Activated CD8-positive, alpha-beta T cell treated with anti-CD3 and anti-CD28 coated beads for 36 hours (primary cell): ENCODE measurements at regions not wholly inside any gene's neighbourhood (a gene's known extent, or its start where the extent isn't known, plus 50 kb on each side); places are given as distances from the start of the nearest gene placed in this dataset.

Experiments used
- ATAC-seq: fragments of 200-7000 bp; cut with Tn5 transposase; one replicate; pipeline ENCODE4 v1.10.0; 2021; ENCODE audit warnings: mild to moderate bottlenecking, moderate library complexity
- CTCF ChIA-PET: fragments of 350-600 bp; sonication (Branson Sonifier 250); formaldehyde crosslinking; loops from one replicate; lab custom pipeline; 2021; ENCODE audit warnings: antibody characterized with exemption; lab: Charles Lee
- POLR2A ChIA-PET: fragments of 350-600 bp; sonication (Branson Sonifier 250); formaldehyde crosslinking; loops from one replicate; lab custom pipeline; 2021; ENCODE audit warnings: antibody characterized with exemption; lab: Charles Lee
- DNase-seq: peaks from one replicate; pipeline ENCODE4 v3.0.0-alpha.2; 2020
- H3K27ac Mint-ChIP-seq: one replicate; pipeline ENCODE4 v1.8.0; 2021; ENCODE audit warnings: mild to moderate bottlenecking, mixed read lengths
- H3K27me3 Mint-ChIP-seq: one replicate; pipeline ENCODE4 v1.8.0; 2021; ENCODE audit warnings: mixed read lengths
- H3K36me3 Mint-ChIP-seq: one replicate; pipeline ENCODE4 v1.8.0; 2021; ENCODE audit warnings: low read depth, mixed read lengths
- H3K4me1 Mint-ChIP-seq: one replicate; pipeline ENCODE4 v1.8.0; 2021; ENCODE audit warnings: low read depth, mixed read lengths
- H3K4me3 Mint-ChIP-seq: one replicate; pipeline ENCODE4 v1.8.0; 2021; ENCODE audit warnings: mild to moderate bottlenecking, moderate library complexity, mixed read lengths
- H3K9me3 Mint-ChIP-seq: one replicate; pipeline ENCODE4 v1.8.0; 2021; ENCODE audit warnings: mixed read lengths
- intact Hi-C: fragments of 100-400 bp; cut with micrococcal nuclease; formaldehyde crosslinking; loops from one replicate; pipeline ENCODE4 v1.10.0; 2022
- TF ChIP-seq, protein P1 (sequence below): fragments of 200-600 bp; IDR thresholded peaks from one replicate; pipeline ENCODE4 v1.8.0; 2022; ENCODE audit warnings: antibody characterized with exemption, mild to moderate bottlenecking

DNA sequence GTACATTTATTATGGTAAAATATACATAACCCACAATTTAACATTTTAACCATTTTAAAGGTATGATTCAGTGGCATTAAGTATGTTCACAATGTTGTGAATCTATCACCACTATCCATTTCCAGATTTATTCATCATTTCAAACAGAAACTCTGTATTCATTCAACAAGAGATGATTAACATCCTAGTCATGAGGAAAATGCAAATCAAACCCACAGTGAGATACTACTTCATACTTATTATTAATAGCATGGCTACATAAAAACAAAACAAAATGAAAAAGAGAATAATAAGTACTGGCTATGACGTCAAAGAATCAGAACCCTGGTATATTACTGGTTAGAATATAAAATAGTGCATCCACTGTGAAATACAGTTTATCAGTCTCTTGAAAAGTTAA, 386.6 kb upstream of the POM121L12 start:
- no peak overlapping the region for H3K4me3 Mint-ChIP-seq
- DNase-seq (no peak), ATAC-seq (no peak)
- no peak overlapping the region for H3K27ac Mint-ChIP-seq
- H3K9me3 Mint-ChIP-seq: peaks cover 9% of the 10 kb centered on the region
- CTCF ChIA-PET: no interaction called here
- H3K36me3 Mint-ChIP-seq: no peaks in the 10 kb centered on the region
- TF ChIP-seq, protein P1, sequence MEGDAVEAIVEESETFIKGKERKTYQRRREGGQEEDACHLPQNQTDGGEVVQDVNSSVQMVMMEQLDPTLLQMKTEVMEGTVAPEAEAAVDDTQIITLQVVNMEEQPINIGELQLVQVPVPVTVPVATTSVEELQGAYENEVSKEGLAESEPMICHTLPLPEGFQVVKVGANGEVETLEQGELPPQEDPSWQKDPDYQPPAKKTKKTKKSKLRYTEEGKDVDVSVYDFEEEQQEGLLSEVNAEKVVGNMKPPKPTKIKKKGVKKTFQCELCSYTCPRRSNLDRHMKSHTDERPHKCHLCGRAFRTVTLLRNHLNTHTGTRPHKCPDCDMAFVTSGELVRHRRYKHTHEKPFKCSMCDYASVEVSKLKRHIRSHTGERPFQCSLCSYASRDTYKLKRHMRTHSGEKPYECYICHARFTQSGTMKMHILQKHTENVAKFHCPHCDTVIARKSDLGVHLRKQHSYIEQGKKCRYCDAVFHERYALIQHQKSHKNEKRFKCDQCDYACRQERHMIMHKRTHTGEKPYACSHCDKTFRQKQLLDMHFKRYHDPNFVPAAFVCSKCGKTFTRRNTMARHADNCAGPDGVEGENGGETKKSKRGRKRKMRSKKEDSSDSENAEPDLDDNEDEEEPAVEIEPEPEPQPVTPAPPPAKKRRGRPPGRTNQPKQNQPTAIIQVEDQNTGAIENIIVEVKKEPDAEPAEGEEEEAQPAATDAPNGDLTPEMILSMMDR: no peak
- no peaks in the 10 kb centered on the region for H3K4me1 Mint-ChIP-seq
- intact Hi-C loops: no loop called here
- no peaks in the 10 kb centered on the region for H3K27me3 Mint-ChIP-seq
- POLR2A ChIA-PET: no interaction called here

DNA sequence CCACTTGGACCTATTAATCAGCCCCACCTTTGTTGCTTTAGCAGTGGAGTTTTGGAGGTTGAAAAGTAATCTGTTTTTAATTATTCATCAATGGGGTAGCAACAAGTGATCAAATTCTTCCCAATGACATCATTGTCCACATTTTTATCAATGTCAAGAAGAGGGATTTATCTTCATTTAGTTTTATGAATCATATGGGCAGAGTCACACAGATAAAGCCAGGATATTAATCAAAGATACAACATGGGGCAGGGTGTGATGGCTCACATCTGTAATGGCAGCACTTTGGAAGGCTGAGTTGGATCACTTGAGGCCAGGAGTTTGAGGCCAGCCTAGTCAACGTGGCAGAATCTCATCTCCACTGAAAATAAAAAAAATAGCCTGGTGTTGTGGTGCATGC, 388.4 kb upstream of the POM121L12 start:
- intact Hi-C loops: no loop called here
- peaks cover 9% of the 10 kb centered on the region for H3K9me3 Mint-ChIP-seq
- H3K36me3 Mint-ChIP-seq: no peaks in the 10 kb centered on the region
- no peak for ATAC-seq
- H3K4me3 Mint-ChIP-seq: no peak overlapping the region
- no peaks in the 10 kb centered on the region for H3K27me3 Mint-ChIP-seq
- CTCF ChIA-PET: no interaction called here
- TF ChIP-seq, protein P1: no peak
- no peak overlapping the region for H3K27ac Mint-ChIP-seq
- H3K4me1 Mint-ChIP-seq: no peaks in the 10 kb centered on the region
- POLR2A ChIA-PET: no interaction called here
- DNase-seq: no peak

DNA sequence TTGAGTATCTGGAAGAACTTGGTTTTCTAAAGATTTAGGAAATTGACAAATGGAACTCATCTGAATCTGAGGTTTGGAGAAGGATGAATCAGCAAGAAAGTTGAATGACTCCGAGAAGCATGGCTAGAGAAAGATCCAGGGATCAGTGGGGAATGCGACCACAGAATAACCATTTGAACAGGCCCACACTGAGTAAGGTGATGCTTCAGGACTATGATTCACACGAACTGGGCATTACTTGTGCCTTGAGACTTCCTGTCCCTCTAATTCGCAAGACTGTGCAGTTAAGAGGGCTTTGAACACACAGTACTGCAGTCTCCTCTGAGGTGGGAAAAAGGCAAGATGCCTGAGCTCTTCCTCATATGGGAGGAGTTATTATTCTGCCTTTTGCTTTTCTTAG, 395.5 kb upstream of the POM121L12 start:
- POLR2A ChIA-PET: no interaction called here
- intact Hi-C loops: no loop called here
- CTCF ChIA-PET: no interaction called here
- Mint-ChIP-seq H3K4me1 (no peaks in the 10 kb centered on the region), H3K4me3 (no peak overlapping the region), H3K27ac (no peak overlapping the region), H3K27me3 (no peaks in the 10 kb centered on the region), H3K9me3 (peaks cover 7% of the 10 kb centered on the region), H3K36me3 (no peaks in the 10 kb centered on the region)
- DNase-seq (no peak), ATAC-seq (no peak)
- TF ChIP-seq, protein P1: no peak

DNA sequence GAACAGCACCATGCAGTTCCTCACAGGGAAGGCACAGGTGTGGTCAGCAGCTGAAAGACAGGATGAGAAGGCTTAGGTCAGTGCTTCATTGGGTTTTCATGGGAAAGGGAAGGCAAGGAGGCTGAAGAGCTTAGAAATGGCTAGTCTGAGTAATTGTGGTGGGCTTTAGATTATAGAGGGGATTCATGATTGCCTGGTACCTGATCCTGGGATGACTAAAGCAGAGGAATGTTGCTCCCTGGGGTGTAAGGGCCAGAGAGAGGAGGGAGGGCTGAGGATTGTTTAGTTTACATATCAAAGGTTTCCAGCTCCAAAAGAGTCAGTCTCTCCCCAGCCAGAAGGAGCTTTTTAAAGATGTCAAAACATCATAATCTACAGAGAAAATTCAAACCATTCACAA, 396.3 kb upstream of the POM121L12 start:
- no peak for DNase-seq
- Mint-ChIP-seq H3K4me3 (no peak overlapping the region), H3K36me3 (no peaks in the 10 kb centered on the region), H3K9me3 (peaks cover 7% of the 10 kb centered on the region), H3K4me1 (no peaks in the 10 kb centered on the region), H3K27ac (no peak overlapping the region), H3K27me3 (no peaks in the 10 kb centered on the region)
- TF ChIP-seq, protein P1: no peak
- CTCF ChIA-PET: no interaction called here
- POLR2A ChIA-PET: no interaction called here
- intact Hi-C loops: no loop called here
- ATAC-seq: no peak

DNA sequence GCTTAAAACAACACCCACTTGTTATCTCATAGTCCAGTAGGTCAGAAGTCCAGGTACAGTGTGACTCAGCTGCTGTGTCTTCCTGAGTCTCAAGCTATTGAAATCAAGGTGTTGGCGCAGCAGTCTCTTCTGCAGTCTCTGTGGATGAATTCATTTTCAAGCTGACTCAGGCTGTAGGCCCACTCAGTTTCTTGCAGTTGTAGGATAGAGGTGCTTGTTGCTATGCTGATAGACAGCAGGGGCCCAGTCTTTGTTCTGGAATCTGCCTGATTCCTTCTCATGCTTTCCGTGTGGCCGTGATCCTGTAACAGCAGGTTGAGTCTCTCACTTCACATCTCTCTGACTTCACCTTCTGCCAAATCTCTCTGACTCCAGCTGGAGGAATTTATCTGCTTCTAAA, 400.4 kb upstream of the POM121L12 start:
- Mint-ChIP-seq H3K4me1 (no peaks in the 10 kb centered on the region), H3K27me3 (no peaks in the 10 kb centered on the region), H3K4me3 (no peak overlapping the region), H3K36me3 (no peaks in the 10 kb centered on the region), H3K9me3 (peaks cover 9% of the 10 kb centered on the region), H3K27ac (no peak overlapping the region)
- ChIA-PET CTCF (no interaction called here), POLR2A (no interaction called here)
- ATAC-seq (no peak), DNase-seq (no peak)
- intact Hi-C loops: no loop called here
- TF ChIP-seq, protein P1: no peak
